GM21825 (cell line): ENCODE measurements at regions not wholly inside any gene's neighbourhood (a gene's known extent, or its start where the extent isn't known, plus 50 kb on each side); places are given as distances from the start of the nearest gene placed in this dataset.
"Not testable (repeated sequence)": the region's sequence is repeated elsewhere in the genome, so short reads cannot be mapped to it uniquely, and the experiment has no call there.

Source experiments
- ATAC-seq: cut with Tn5 transposase; IDR thresholded peaks from one replicate; pipeline ENCODE4 v1.9.1; 2021; ENCODE audit warnings: mild to moderate bottlenecking, moderate library complexity; ENCODE audit not compliant: unreplicated experiment

DNA sequence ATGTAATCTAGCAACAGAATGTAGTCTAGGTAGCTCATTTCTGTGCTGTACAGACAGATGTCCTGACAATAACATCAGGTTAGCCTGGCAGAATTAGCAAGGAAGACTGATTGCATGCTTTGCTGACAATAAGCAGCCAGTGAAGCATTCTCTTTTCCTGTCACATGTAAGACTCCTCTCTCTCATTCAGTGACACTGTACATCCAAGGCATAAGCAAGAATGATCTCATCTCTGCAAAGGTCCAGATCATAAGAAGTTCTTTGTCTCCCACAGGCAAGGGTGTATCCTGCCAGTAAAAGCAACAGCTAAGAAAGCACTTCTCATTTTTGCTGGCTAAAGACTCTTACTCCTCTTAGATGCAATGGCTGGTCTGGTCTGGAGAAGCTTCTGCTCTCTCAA is 861.8 kb downstream of the TAF11L14 start:
- ATAC-seq, result no peak

DNA sequence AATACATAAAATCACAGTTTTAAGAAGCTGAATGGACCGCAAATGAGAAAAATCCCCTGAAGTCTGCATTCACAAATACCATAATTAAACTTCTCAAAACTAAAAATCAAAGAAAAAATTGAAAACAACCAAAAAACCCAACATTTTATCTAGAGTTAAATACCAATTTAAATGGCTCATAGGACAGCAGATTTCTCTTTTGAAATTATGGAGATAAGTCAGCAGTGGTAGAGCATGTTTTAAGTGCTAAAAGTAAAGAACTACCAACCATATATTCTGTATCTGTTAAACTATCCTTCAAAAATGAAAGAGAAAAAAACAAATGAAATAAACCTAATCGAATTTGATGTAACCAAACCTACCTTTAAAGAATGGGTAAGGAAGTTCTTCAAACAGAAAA is 862.8 kb downstream of the TAF11L14 start:
- no peak for ATAC-seq

DNA sequence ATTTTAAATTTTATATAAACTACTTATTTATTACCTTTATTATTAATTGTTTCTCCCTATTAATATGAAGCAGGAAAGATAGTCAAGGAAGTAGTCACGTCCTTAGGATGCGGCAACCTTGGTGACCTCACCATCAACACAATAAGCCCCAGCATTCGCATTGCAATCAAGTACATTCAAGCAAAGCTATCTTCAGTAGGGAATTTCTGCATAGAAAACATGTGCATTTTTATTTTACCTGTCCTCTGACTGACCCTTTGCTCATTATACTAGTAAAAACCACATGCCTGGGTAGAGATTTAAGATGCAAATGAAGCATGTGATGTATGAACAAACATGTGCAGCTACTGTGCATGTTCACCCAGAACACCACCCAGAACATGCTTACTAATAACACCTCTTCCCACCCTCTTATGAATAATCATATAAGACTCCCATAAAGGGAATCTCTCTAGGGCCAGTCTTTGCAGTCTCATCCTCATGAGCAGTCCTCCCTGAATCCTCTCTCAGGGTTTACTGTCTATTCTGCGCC is 869.6 kb downstream of the TAF11L14 start:
- ATAC-seq, result no peak

DNA sequence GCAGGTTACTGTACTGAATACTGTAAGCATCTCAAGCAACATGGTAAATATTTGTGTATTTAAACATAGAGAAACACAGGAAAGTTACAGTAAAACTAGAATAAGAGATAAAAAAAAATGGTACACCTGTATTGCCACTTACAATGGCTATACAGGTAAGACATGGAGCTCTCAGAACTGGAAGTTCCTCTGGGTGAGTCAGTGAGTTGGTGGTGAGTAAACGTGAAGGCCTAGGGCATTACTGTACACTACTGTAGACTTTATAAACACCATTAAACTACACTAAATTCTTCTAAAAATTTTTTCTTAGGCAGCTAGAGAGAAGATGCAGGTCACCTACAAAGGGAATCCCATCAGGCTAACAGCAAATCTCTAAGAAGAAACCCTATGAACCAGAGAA is 872.9 kb downstream of the TAF11L14 start:
- ATAC-seq, result no peak

DNA sequence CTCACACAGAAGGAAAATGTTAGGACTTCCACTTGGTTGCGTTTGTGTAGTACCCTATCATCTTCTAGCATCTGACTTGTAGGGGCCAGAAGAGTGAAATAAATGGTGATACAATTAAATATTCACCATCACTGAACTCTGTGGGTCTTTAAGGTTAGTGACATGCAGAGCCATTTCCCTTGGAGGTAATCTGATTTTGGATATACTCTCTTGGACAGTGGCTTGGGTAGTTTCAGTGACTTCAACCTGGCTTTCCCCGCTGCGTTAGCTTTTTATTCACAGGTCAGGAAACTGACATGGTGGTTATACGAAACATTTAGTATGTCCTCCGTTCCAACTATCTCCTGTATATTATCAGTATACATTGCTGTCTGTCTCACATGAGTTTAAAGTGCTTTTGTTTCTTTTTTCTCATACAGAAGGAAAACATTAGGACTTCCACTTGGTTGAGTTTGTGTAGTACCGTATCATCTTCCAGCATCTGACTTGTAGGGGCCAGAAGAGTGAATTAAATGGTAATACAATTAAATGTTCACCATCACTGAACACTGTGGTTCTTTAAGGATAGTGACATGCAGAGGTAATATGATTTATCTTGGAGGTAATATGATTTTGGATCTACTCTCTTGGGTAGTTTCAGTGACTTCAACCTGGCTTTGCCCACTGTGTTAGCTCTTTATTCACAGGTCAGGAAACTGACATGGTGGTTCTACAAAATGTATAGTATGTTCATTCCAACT is 883.6 kb downstream of the TAF11L14 start:
- no peak for ATAC-seq

DNA sequence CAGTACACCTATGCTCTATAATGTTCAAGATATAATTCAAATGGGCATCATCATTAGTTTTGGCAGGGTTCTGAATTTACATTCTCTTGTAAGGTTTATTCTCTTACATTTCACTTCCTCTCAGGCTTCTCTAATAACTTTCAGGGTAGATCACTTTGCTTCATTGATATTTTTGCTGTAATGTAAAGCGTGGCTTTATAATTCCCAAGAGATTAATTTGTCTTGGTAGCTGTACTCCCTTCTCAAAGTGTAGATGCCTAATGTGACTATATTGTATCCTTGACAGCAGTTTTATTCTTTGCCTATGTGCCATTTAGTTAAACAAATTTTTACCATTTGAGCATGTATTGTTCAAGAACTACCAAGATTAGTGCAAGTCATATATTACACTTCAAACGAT is 889.1 kb downstream of the TAF11L14 start:
- no peak for ATAC-seq

DNA sequence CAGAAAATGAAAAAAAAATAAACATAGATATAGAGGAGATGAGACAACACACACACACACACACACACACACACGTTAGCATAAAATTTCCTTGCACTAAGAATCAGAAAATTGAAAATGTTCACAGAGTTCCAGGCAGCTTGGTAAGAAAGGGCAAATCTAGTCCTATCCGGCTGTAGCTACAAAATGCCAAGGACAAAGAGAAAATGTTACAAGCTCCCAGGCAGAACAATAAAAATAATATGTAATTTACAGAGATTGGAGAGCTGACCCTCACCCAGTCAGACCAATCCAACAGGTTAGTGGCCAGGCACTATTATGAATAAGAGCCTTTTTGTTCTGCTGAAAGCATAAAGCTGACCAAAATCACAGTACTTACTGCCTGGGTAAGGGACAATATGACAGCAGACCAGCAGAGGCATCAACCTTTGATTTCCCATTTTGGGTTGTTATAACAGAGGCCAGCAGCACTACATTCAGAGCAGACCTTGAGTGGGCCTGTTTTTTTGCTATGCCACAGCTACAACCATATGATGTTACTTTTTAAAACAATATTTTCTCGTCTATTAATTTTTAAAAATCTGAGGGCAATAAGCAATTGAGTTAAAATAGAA is 892.6 kb downstream of the TAF11L14 start:
- ATAC-seq, result no peak

DNA sequence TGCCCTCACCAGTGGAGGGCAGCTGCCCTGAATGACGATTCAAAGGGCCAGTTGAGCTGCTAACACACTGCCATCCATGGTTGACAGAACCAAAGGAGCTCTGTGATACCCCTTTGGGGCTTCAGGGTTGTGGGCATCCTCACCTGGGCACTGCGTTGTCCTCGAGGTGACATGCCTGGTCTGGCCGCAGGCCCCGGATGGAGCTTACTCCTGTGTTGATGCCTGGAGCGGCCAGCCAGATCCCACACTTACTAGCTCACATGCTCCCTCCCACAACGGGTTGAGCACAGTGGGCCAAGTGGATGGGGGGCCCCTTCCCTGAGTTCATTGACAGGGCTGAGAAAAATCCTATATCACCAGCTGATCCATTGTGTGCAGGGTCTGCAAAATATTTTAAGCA is 898.9 kb downstream of the TAF11L14 start:
- ATAC-seq, result no peak

DNA sequence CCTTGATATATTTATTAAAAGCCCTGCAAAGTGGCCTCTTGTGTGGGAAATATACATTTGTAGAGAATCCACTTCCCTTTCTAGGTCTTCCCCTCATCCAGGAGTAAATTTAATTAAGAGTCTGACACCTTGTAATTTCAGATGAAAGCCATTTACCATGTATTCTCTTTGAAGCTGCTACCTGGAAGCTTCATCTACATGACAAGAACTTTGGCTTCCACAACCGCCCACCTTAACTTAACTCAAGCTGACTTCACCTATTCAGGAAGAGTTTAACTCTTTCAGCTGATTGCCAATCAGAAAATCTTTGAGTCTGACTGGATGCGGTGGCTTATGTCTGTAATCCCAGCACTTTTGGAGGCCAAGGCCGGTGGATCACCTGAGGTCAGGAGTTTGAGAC is 899.9 kb downstream of the TAF11L14 start:
- ATAC-seq, result no peak

DNA sequence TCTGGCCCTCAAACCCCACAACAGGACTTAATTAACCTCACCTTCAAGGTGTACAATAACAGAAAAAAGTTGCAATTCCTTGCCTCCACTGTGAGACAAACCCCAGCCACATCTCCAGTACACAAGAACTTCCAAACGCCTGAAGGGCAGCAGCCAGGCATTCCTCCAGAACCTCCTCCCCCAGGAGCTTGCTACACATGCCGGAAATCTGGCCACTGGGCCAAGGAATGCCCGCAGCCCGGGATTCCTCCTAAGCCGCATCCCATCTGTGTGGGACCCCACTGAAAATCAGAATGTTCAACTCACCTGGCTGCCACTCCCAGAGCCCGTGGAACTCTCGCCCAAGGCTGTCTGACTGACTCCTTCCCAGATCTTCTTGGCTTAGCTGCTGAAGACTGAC is 901.5 kb downstream of the TAF11L14 start:
- not testable (repeated sequence) for ATAC-seq

DNA sequence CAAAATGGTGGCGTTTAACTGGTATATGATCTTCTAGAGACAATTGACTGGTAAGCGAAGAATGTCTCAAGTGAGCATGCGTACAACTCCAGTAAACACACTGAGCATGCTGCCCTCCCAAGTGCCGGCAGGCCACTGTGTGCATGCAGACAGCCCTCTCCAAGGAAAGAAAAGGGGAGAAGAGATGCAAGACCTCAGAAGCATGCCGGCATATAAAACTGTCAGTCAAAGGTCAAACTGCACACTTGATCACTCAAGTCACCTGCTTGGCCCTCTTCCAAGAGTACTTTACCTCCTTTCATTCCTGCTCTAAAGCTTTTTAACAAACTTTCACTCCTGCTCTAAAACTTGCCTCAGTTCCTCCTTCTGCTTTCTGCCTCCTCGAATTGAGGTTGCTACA is 910.2 kb downstream of the TAF11L14 start:
- no peak for ATAC-seq

DNA sequence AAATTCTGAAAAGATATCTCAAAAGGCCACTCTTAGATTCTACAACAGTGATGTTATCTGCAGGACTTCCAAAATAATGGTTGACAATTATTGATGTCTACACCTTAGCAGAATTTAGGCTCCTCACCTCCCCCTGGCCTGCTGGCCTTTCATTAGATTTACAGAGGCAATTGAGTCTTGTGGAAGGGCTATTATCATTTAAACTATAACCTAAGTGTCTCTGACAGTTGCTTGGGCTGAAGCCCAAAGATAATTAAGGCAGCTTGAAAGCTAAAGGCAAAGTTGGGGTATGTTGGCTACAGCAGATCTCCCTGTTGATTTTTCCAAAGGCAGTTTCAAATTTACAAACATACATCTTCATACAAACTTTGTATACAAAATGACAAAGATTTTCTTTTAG is 912.3 kb downstream of the TAF11L14 start:
- ATAC-seq, result no peak

DNA sequence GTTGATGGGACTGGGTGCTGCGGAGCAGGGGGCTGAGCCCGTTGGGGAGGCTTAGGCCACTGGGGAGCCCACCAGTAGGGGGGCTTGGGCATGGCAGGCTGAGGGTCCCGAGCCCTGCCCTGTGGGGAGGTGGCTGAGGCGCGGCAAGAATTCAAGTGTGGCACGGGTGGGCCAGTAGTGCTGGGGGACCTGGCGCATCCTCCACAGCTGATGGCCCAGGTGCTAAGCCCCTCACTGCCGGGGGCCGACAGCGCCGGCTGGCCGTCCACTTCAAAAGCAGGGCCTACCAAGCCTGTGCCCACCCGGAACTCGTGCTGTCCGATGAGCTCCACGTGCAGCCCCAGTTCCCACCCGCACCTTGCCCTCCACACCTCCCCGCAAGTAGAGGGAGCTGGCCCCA is 917.5 kb downstream of the TAF11L14 start:
- ATAC-seq, result no peak

DNA sequence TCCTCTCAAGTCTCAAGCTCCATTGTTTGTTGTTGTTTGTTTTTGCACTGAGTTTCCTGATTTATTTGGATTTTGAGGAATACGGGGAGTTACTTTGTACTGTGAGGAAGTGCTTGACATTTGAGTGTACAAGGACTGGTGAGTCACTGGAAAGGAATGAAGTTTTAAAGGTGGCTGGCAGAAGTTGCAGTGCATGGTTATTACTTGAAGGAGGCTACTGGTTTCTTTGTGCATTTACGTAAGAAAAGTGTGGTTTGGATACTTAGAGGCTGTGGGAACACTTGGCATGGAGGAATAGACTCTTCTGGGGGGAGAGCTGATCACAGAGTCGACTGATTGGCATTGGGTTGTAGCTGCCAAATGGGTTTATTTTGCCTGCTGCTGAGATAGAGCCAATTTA is 919.0 kb downstream of the TAF11L14 start:
- ATAC-seq, result no peak

DNA sequence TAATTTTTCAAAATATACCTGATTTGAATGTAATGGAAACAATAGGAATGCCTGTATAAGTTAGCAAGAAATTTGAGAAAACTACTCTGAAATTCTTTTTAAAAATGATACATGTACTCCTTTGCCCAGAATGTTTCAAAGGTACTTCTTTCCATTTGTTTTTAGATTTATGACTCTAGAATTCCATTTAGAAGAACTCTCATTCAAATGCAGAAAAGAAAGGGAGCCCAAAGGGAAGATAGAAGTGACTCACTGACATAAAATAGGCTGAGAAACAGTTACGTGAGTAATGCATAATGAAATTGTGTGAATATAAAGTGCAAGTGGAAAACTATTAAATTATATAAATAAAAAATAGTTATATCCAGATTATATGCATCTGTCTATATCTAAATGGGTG is 926.3 kb downstream of the TAF11L14 start:
- ATAC-seq, result no peak

DNA sequence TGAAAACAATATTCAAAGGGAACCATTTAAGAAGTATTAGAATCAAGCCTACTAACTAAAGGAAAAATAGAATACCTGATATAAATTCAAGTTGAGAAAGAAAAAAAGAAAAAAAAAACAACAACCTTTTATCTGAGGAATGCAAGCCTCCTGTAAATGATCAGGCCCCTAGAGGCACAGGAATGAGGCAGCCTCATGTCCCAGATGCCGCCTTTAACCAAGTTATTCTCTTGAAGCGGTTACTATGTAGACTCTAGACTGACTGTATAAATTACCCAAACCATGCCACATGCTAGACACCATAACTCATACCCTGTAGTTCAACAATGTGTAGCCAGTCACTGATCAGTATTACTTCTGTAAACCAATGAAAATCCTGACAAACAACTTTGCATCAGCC is 929.6 kb downstream of the TAF11L14 start:
- no peak for ATAC-seq

DNA sequence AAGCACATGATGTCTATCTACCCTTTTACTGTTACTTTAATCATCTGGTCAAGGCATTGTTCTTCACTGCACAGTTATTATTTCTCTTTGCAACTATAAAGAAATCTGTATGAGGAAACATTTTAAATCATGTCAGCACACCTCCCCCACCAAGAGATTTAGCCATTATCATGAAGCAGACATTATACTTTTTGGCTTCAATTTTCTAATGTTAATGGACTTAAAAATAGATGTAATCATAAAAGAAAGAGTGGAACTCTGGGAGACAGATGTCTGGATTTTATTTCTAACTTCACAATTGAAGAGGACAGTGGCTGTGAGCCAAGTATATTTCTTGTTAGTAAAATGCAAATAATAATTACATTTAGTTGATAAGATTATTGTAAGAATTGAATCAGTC is 932.4 kb downstream of the TAF11L14 start:
- ATAC-seq, result no peak

DNA sequence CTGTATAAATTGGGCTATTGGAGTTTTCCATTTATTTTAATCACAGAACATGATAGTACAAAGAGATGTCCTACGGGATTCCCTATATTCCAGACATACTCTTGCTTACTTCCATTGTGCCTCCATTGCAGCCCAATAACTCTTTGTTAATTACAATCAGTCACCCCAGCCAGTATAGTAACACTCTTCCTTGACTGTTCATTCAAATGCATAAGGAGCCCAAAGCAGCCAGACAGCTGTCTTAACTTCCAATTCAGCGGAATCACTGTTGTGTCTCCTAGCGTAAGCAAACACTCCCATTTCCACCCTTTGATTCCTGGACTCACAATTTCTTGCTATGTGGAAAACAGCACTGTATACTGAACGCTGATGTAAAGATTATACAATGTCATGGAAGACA is 942.3 kb downstream of the TAF11L14 start:
- ATAC-seq, result no peak

DNA sequence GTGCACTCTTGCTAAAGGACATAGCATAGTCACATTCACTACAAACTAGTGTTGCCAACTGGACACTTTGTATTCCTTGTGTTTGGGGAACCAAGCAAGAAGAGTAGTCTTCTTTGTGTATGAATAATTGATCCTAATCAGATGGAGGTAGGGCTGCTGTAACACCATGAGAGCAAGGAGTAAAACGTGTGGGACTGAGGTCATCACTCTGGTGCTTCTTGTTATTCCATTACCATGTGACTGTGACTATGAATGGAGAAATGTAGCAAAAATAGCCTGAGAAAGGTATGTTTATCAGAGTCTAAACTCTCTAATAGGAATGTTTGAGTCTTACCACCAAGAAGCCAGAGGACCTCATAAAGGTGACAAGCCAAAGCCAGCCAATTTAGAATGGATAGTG is 966.9 kb downstream of the TAF11L14 start:
- no peak for ATAC-seq

DNA sequence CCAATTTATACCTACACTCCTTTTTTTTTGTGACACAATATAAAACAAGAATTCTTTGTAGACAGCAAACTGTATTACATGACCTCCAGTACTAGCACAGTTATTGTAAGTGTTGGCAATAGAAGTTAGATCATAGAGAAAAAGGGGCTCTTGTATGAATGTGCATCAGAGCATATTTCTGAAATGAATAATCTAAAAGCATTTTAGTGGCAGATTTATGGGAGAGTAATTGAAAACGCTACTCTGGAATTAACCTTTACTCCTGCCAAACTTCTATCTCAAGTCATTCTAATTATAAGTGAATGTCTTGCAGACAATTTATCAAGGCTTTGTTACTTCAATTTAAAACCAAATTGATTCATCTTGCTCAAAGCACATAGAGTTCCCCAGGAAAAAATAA is 968.1 kb downstream of the TAF11L14 start:
- no peak for ATAC-seq

DNA sequence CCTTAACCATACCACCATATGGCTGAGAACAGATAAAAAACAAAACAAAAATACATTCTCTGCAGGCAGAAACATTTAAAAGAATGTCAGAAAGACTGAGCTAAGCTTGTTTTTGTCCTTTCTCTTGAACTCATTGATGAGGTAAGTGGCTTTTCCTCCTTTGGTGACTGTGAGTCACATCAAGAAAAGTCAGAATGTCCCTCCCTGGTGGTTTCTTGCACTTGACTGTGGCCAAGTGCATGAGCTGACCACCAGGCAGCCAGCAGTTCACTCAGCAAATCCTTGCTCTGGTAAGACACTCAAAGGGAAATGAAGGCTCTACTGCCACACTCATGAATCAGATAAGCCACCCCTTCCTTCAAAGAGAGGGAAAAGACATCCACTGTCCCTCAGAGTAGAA is 970.9 kb downstream of the TAF11L14 start:
- no peak for ATAC-seq

DNA sequence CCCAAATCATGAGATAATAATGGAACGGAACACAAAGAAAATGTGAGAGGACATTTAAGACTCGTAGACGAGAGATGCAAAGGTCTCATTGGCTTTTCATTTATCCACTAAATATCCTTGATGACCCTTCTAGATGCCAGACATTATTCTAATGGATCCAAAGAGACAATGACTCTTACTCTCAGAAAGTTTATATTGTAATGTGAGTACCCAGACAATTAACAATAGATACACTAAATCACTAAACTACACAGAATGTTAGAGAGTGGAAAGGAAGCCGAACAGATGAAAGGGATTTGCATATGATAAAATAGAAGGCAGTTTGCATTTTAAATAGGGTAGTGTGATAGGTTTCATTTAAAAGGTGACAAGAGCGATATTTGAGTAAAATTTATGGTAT is 973.3 kb downstream of the TAF11L14 start:
- no peak for ATAC-seq

DNA sequence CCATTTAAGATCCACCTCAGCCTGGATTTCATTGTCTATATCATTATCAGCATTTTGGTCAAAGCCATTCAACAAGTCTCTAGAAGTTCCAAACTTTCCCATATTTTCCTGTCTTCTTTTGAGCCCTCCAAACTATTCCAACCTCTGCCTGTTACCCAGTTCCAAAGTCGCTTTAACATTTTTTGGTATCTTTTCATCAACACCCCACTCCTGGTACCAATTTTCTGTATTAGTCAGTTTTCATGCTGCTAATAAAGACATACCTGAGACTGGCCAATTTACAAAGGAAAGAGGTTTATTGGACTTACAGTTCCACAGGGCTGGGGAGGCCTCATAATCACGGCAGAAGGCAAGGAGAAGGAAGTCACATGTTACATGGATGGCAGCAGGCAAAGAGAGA is 982.9 kb downstream of the TAF11L14 start:
- ATAC-seq, result not testable (repeated sequence)
